ENCODE measurements at regions not wholly inside any gene's neighbourhood (a gene's known extent, or its start where the extent isn't known, plus 50 kb on each side); places are given as distances from the start of the nearest gene placed in this dataset.
"Not testable (repeated sequence)": the region's sequence is repeated elsewhere in the genome, so short reads cannot be mapped to it uniquely, and the experiment has no call there.

GRCh38 chr6:79431537-79431933, 105.7 kb downstream of the LCA5 start:
- DNase-seq: no peak

- no peak for DNase-seq
Observed at GRCh38 chr6:79430913-79431536, 106.2 kb downstream of the LCA5 start.

GRCh38 chr6:79427721-79428120, 109.5 kb downstream of the LCA5 start:
- DNase-seq: no peak

GRCh38 chr6:79426625-79427278, 110.5 kb downstream of the LCA5 start:
- no peak for DNase-seq

GRCh38 chr6:79425589-79426311, 111.5 kb downstream of the LCA5 start:
- DNase-seq: no peak

- no peak for DNase-seq
Observed at GRCh38 chr6:79423216-79423615, 114.0 kb downstream of the LCA5 start.

- no peak for DNase-seq
Observed at GRCh38 chr6:79422666-79423065, 114.6 kb downstream of the LCA5 start.

GRCh38 chr6:79421707-79422484, 115.3 kb downstream of the LCA5 start:
- DNase-seq: no peak

- DNase-seq: no peak
Observed at GRCh38 chr6:79421001-79421411, 116.2 kb downstream of the LCA5 start.

GRCh38 chr6:79420054-79420453, 117.2 kb downstream of the LCA5 start:
- DNase-seq: no peak

GRCh38 chr6:79416931-79417330, 120.3 kb downstream of the LCA5 start:
- no peak for DNase-seq

- DNase-seq: no peak
Observed at GRCh38 chr6:79413562-79414002, 123.6 kb downstream of the LCA5 start.

- no peak for DNase-seq
Observed at GRCh38 chr6:79410806-79411205, 126.4 kb downstream of the LCA5 start.

- no peak for DNase-seq
Observed at GRCh38 chr6:79408256-79408974, 128.8 kb downstream of the LCA5 start.

- no peak for DNase-seq
Observed at GRCh38 chr6:79404677-79405076, 132.6 kb downstream of the LCA5 start.

- no peak for DNase-seq
Observed at GRCh38 chr6:79404261-79404660, 133.0 kb downstream of the LCA5 start.

GRCh38 chr6:79403563-79403962, 133.7 kb downstream of the LCA5 start:
- no peak for DNase-seq

GRCh38 chr6:79403086-79403485, 134.1 kb downstream of the LCA5 start:
- no peak for DNase-seq

GRCh38 chr6:79399499-79399898, 137.7 kb downstream of the LCA5 start:
- DNase-seq: no peak

GRCh38 chr6:79398617-79399016, 138.6 kb downstream of the LCA5 start:
- DNase-seq: not testable (repeated sequence)

- no peak for DNase-seq
Observed at GRCh38 chr6:79396625-79397024, 140.6 kb downstream of the LCA5 start.

- no peak for DNase-seq
Observed at GRCh38 chr6:79394690-79395089, 142.5 kb downstream of the LCA5 start.

Data from right kidney (tissue), 1 donor.